Fibroblast of villous mesenchyme (primary cell): ENCODE measurements at regions not wholly inside any gene's neighbourhood (a gene's known extent, or its start where the extent isn't known, plus 50 kb on each side); places are given as distances from the start of the nearest gene placed in this dataset.
A peak's percentile ranks its signal among the peaks of the same experiment; 100 is the strongest.

Experiments used
- DNase-seq: peaks from one replicate; pipeline ENCODE4 v3.0.0-alpha.2; 2010; ENCODE audit warnings: low read depth
- H3K4me3 ChIP-seq: 2 replicates; pipeline ENCODE4 v1.5.1; 2011; ENCODE audit warnings: low read depth, mild to moderate bottlenecking, low read length
- CTCF ChIP-seq: IDR thresholded peaks from 2 replicates; pipeline ENCODE4 v1.5.1; 2012; ENCODE audit warnings: low read depth, mild to moderate bottlenecking, low read length; ENCODE audit not compliant: insufficient read depth

- TF ChIP-seq CTCF = no peak
- DNase-seq = no peak
These were observed 1348.0 kb upstream of the SLC10A2 start for GRCh38 chr13:104414181-104414580.

GRCh38 chr13:104411141-104411765 lies 1345.0 kb upstream of the SLC10A2 start:
- TF ChIP-seq CTCF = no peak
- H3K4me3 ChIP-seq = no peak overlapping the region
- DNase-seq = no peak

More at GRCh38 chr13:104414181-104414580, 1348.0 kb upstream of the SLC10A2 start:
- no peak overlapping the region for H3K4me3 ChIP-seq

- no peak for TF ChIP-seq CTCF
- no peak for DNase-seq
- H3K4me3 ChIP-seq = no peak overlapping the region
These were observed 1342.5 kb upstream of the SLC10A2 start for GRCh38 chr13:104408733-104409132.

GRCh38 chr13:104404325-104404724 lies 1338.1 kb upstream of the SLC10A2 start:
- no peak for DNase-seq
- H3K4me3 ChIP-seq = no peak overlapping the region
- TF ChIP-seq CTCF = no peak

- DNase-seq = peak; percentile 14
- no peak for TF ChIP-seq CTCF
These were observed 1323.5 kb upstream of the SLC10A2 start for GRCh38 chr13:104389691-104390090.

GRCh38 chr13:104387510-104387909 lies 1321.3 kb upstream of the SLC10A2 start:
- no peak for DNase-seq
- no peak overlapping the region for H3K4me3 ChIP-seq
- TF ChIP-seq CTCF = no peak

More at GRCh38 chr13:104389691-104390090, 1323.5 kb upstream of the SLC10A2 start:
- no peak overlapping the region for H3K4me3 ChIP-seq

GRCh38 chr13:104385404-104385803 lies 1319.2 kb upstream of the SLC10A2 start:
- no peak for TF ChIP-seq CTCF
- H3K4me3 ChIP-seq = no peak overlapping the region
- peak; percentile 41 for DNase-seq
